ENCODE measurements at regions not wholly inside any gene's neighbourhood (a gene's known extent, or its start where the extent isn't known, plus 50 kb on each side); places are given as distances from the start of the nearest gene placed in this dataset.

- DNase-seq, result no peak
- H3K36me3 ChIP-seq (ENCODE audit: control insufficient read depth in 2 of 3, insufficient read depth in 3 of 3, low read length in 3 of 3), result no peaks in the 10 kb centered on the region
- H3K4me3 ChIP-seq (ENCODE audit: low read length in 3 of 3), result no peak overlapping the region
- H3K9me3 ChIP-seq (ENCODE audit: control insufficient read depth in 2 of 3, insufficient read depth in 1 of 3, low read length in 3 of 3), result no peaks in the 10 kb centered on the region
- no peak overlapping the region for H3K9ac ChIP-seq (ENCODE audit: low read length in 3 of 3)
- no peaks in the 10 kb centered on the region for H3K27me3 ChIP-seq (ENCODE audit: control insufficient read depth, insufficient read depth, low read length)
- H3K4me1 ChIP-seq (ENCODE audit: control insufficient read depth in 2 of 3, insufficient read depth in 2 of 3, low read depth in 1 of 3, low read length in 3 of 3), result no peaks in the 10 kb centered on the region
- TF ChIP-seq, protein P1, sequence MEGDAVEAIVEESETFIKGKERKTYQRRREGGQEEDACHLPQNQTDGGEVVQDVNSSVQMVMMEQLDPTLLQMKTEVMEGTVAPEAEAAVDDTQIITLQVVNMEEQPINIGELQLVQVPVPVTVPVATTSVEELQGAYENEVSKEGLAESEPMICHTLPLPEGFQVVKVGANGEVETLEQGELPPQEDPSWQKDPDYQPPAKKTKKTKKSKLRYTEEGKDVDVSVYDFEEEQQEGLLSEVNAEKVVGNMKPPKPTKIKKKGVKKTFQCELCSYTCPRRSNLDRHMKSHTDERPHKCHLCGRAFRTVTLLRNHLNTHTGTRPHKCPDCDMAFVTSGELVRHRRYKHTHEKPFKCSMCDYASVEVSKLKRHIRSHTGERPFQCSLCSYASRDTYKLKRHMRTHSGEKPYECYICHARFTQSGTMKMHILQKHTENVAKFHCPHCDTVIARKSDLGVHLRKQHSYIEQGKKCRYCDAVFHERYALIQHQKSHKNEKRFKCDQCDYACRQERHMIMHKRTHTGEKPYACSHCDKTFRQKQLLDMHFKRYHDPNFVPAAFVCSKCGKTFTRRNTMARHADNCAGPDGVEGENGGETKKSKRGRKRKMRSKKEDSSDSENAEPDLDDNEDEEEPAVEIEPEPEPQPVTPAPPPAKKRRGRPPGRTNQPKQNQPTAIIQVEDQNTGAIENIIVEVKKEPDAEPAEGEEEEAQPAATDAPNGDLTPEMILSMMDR (IDR thresholded peaks at IDR 0.05; ENCODE audit: borderline replicate concordance, extremely low read depth, insufficient read depth), result no peak
- intact Hi-C loops (cut with DNase I), result no loop called here
- no peak overlapping the region for H3K27ac ChIP-seq (ENCODE audit: low read depth in 2 of 2, low read length in 2 of 2)
- FAIRE-seq, result no peak
Observed at GRCh38 chr18:26640541-26640940, 92.2 kb upstream of the KCTD1 start.

DNA sequence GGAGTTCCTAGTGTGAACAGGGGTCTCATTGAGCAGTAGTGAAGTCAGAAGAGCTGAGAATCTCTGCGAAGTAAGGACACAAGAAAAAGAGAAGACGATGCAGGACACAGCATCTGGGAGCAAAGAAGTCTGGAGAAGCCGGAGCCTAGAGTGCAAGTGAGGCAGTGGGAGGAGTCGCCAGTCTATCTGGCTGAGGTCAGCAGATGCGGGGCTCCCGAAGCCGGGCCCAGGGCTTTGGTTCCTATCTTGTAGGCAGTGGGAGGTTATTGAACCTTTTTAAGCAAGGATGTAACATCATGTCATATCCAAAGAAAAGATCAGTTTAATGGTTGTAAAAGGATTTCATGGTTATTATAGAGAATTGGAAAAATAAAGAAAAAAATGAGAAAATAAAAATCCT is 90.8 kb upstream of the KCTD1 start:
- no peaks in the 10 kb centered on the region for H3K27me3 ChIP-seq (ENCODE audit: control insufficient read depth, insufficient read depth, low read length)
- intact Hi-C loops (cut with DNase I), result no loop called here
- H3K36me3 ChIP-seq (ENCODE audit: control insufficient read depth in 2 of 3, insufficient read depth in 3 of 3, low read length in 3 of 3), result no peaks in the 10 kb centered on the region
- no peak overlapping the region for H3K27ac ChIP-seq (ENCODE audit: low read depth in 2 of 2, low read length in 2 of 2)
- TF ChIP-seq, protein P1 (IDR thresholded peaks at IDR 0.05; ENCODE audit: borderline replicate concordance, extremely low read depth, insufficient read depth), result no peak
- H3K4me3 ChIP-seq (ENCODE audit: low read length in 3 of 3), result no peak overlapping the region
- FAIRE-seq (no peak), DNase-seq (no peak)
- H3K9me3 ChIP-seq (ENCODE audit: control insufficient read depth in 2 of 3, insufficient read depth in 1 of 3, low read length in 3 of 3), result no peaks in the 10 kb centered on the region
- H3K9ac ChIP-seq (ENCODE audit: low read length in 3 of 3), result no peak overlapping the region
- H3K4me1 ChIP-seq (ENCODE audit: control insufficient read depth in 2 of 3, insufficient read depth in 2 of 3, low read depth in 1 of 3, low read length in 3 of 3), result no peaks in the 10 kb centered on the region

- Histone ChIP-seq H3K27ac (ENCODE audit: low read depth in 2 of 2, low read length in 2 of 2) (no peak overlapping the region), H3K4me1 (ENCODE audit: control insufficient read depth in 2 of 3, insufficient read depth in 2 of 3, low read depth in 1 of 3, low read length in 3 of 3) (no peaks in the 10 kb centered on the region), H3K4me3 (ENCODE audit: low read length in 3 of 3) (no peak overlapping the region), H3K9ac (ENCODE audit: low read length in 3 of 3) (no peak overlapping the region), H3K36me3 (ENCODE audit: control insufficient read depth in 2 of 3, insufficient read depth in 3 of 3, low read length in 3 of 3) (no peaks in the 10 kb centered on the region), H3K9me3 (ENCODE audit: control insufficient read depth in 2 of 3, insufficient read depth in 1 of 3, low read length in 3 of 3) (no peaks in the 10 kb centered on the region), H3K27me3 (ENCODE audit: control insufficient read depth, insufficient read depth, low read length) (no peaks in the 10 kb centered on the region)
- DNase-seq (no peak), FAIRE-seq (no peak)
- TF ChIP-seq, protein P1 (IDR thresholded peaks at IDR 0.05; ENCODE audit: borderline replicate concordance, extremely low read depth, insufficient read depth), result no peak
- intact Hi-C loops (cut with DNase I), result no loop called here
Observed at GRCh38 chr18:26637983-26638382, 89.6 kb upstream of the KCTD1 start.

DNA sequence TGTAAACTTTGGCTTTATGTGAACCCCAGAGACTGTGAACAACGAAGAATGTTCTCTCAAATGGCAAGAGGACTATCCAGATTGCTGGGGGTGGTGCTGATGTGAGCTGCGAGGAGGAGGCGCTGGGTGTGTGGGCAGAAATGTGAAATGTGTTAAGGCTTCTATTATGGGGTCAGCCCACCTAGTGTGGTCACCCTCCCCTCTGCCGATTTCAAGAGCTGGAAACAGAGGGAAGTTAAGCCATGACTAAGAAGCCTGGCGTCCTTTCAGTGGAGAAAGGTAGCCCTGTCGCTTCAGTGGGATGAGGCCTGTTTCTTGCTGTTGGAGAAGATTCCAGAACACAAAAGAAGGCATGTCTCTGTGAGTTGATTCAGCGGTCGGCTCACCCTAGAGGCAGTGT is 89.0 kb upstream of the KCTD1 start:
- FAIRE-seq (no peak), DNase-seq (no peak)
- H3K4me3 ChIP-seq (ENCODE audit: low read length in 3 of 3), result no peak overlapping the region
- no peaks in the 10 kb centered on the region for H3K27me3 ChIP-seq (ENCODE audit: control insufficient read depth, insufficient read depth, low read length)
- H3K36me3 ChIP-seq (ENCODE audit: control insufficient read depth in 2 of 3, insufficient read depth in 3 of 3, low read length in 3 of 3), result no peaks in the 10 kb centered on the region
- TF ChIP-seq, protein P1 (IDR thresholded peaks at IDR 0.05; ENCODE audit: borderline replicate concordance, extremely low read depth, insufficient read depth), result no peak
- intact Hi-C loops (cut with DNase I), result no loop called here
- no peak overlapping the region for H3K27ac ChIP-seq (ENCODE audit: low read depth in 2 of 2, low read length in 2 of 2)
- no peak overlapping the region for H3K9ac ChIP-seq (ENCODE audit: low read length in 3 of 3)
- no peaks in the 10 kb centered on the region for H3K4me1 ChIP-seq (ENCODE audit: control insufficient read depth in 2 of 3, insufficient read depth in 2 of 3, low read depth in 1 of 3, low read length in 3 of 3)
- no peaks in the 10 kb centered on the region for H3K9me3 ChIP-seq (ENCODE audit: control insufficient read depth in 2 of 3, insufficient read depth in 1 of 3, low read length in 3 of 3)

All from kidney (tissue), 13 donors.